Osteoblast (primary cell): ENCODE measurements at regions not wholly inside any gene's neighbourhood (a gene's known extent, or its start where the extent isn't known, plus 50 kb on each side); places are given as distances from the start of the nearest gene placed in this dataset.

Experiments
- DNase-seq: peaks from one replicate; pipeline ENCODE4 v3.0.0; 2011; ENCODE audit warnings: low spot score, mixed read lengths; ENCODE audit not compliant: insufficient read length; ENCODE audit errors: missing footprints
- H2AFZ ChIP-seq: 2 replicates; pipeline ENCODE4 v1.6.0; 2011; ENCODE audit warnings: mild to moderate bottlenecking, low read length
- H3K27ac ChIP-seq: 2 replicates; pipeline ENCODE4 v1.5.1; 2011; ENCODE audit warnings: mild to moderate bottlenecking, low read depth, low read length, moderate library complexity
- H3K27me3 ChIP-seq: 2 replicates; pipeline ENCODE4 v1.6.0; 2012; ENCODE audit warnings: mild to moderate bottlenecking, control low read depth, inconsistent platforms, low read length, moderate library complexity; ENCODE audit not compliant: insufficient read depth
- H3K36me3 ChIP-seq: 2 replicates; pipeline ENCODE4 v1.5.1; 2011; ENCODE audit warnings: mild to moderate bottlenecking, low read length, control low read depth, moderate library complexity; ENCODE audit not compliant: insufficient read depth
- H3K4me1 ChIP-seq: 2 replicates; pipeline ENCODE4 v1.5.1; 2011; ENCODE audit warnings: mild to moderate bottlenecking, low read length, control low read depth, moderate library complexity; ENCODE audit not compliant: insufficient read depth
- H3K4me2 ChIP-seq: 2 replicates; pipeline ENCODE4 v1.6.0; 2011; ENCODE audit warnings: mild to moderate bottlenecking, low read length; ENCODE audit not compliant: insufficient read depth
- H3K4me3 ChIP-seq: fragments of 200-600 bp; sonication (generic); 3 replicates; pipeline ENCODE4 v1.5.1; 2012; ENCODE audit warnings: mild to moderate bottlenecking, low read length, inconsistent platforms; ENCODE audit not compliant: insufficient read depth
- H3K79me2 ChIP-seq: 2 replicates; pipeline ENCODE4 v1.6.0; 2012; ENCODE audit warnings: mild to moderate bottlenecking, low read length, control low read depth, inconsistent platforms; ENCODE audit not compliant: insufficient read depth
- H3K9me3 ChIP-seq: 2 replicates; pipeline ENCODE4 v1.5.1; 2011; ENCODE audit warnings: low read depth, low read length, control low read depth
- H4K20me1 ChIP-seq: 2 replicates; pipeline ENCODE4 v1.6.0; 2012; ENCODE audit warnings: mild to moderate bottlenecking, low read length, control low read depth; ENCODE audit not compliant: insufficient read depth
- CTCF ChIP-seq: IDR thresholded peaks from 2 replicates; pipeline ENCODE4 v1.5.1; 2011; ENCODE audit warnings: mild to moderate bottlenecking, low read depth, low read length, moderate library complexity; ENCODE audit errors: extremely low read depth

DNA sequence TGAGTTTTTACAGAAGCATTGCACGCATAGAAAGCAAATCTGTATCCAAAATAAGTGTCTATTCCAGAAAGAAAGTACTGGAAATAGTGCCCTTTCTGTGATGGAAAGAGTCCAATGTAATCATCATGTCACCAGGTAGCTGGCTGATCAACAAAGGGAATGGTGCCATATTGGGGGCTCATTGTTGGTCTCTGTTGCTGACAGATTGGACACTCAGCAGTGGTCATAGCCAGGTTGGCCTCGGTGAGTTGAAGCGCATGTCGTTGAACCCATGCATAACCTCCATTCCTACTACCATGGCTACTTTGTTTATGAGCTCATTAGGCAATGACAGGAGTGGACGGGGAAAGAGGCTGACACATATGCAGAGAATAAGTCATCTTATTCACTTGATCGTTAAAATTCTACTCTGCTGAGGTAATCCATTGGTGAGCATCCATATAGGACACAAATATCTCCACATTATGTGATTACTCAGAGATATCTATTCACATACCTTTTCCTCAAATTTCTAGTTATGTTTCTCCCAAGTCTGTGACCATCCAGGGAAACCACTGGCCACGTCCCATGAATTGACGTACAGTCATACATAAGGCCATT lies 560.5 kb downstream of the HAO1 start:
- no peaks in the 10 kb centered on the region for H3K79me2 ChIP-seq
- H3K4me3 ChIP-seq = no peak overlapping the region
- no peak overlapping the region for H3K27ac ChIP-seq
- H3K36me3 ChIP-seq = no peaks in the 10 kb centered on the region
- no peaks in the 10 kb centered on the region for H3K4me1 ChIP-seq
- no peak for DNase-seq
- no peak overlapping the region for H3K4me2 ChIP-seq
- H3K9me3 ChIP-seq = no peaks in the 10 kb centered on the region
- no peak overlapping the region for H2AFZ ChIP-seq
- TF ChIP-seq CTCF = no peak
- no peaks in the 10 kb centered on the region for H3K27me3 ChIP-seq
- no peaks in the 10 kb centered on the region for H4K20me1 ChIP-seq

- DNase-seq = no peak
- H4K20me1 ChIP-seq = no peaks in the 10 kb centered on the region
- H2AFZ ChIP-seq = no peak overlapping the region
- H3K79me2 ChIP-seq = no peaks in the 10 kb centered on the region
- no peaks in the 10 kb centered on the region for H3K36me3 ChIP-seq
- no peak overlapping the region for H3K4me3 ChIP-seq
- H3K27ac ChIP-seq = no peak overlapping the region
- H3K27me3 ChIP-seq = no peaks in the 10 kb centered on the region
- H3K4me1 ChIP-seq = no peaks in the 10 kb centered on the region
- no peaks in the 10 kb centered on the region for H3K9me3 ChIP-seq
- H3K4me2 ChIP-seq = no peak overlapping the region
- no peak for TF ChIP-seq CTCF
These were observed 557.0 kb downstream of the HAO1 start for GRCh38 chr20:7383216-7383615.

DNA sequence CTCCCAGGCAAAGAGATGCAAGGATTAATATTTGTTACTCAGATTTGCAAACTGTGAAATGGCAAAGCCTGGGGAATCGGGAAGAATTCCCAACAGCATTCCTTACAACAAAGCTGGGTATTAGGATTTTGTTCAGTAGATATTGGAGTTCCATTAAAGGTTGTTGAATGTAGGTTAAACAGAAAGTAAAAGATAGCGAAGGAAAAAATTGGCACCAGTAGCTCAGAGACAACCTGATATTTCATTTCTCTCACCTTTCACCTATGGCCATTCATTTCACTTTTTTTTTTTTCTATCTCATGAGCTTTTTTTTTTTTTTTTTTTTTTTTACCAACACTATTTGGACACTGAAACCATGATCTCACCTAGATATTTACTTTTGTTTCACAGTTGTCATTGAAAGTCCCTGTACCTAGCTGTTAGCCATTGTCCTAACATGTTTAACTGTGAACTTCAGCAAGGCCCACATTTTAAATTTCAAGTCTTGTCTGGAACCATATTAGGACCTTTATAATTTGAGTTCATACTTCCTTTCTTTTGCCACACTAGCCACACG lies 552.5 kb downstream of the HAO1 start:
- no peaks in the 10 kb centered on the region for H3K79me2 ChIP-seq
- H3K4me3 ChIP-seq = no peak overlapping the region
- no peaks in the 10 kb centered on the region for H3K36me3 ChIP-seq
- no peaks in the 10 kb centered on the region for H3K4me1 ChIP-seq
- no peak overlapping the region for H3K27ac ChIP-seq
- no peak for DNase-seq
- H3K27me3 ChIP-seq = no peaks in the 10 kb centered on the region
- no peak for TF ChIP-seq CTCF
- H4K20me1 ChIP-seq = no peaks in the 10 kb centered on the region
- no peak overlapping the region for H2AFZ ChIP-seq
- no peak overlapping the region for H3K4me2 ChIP-seq
- H3K9me3 ChIP-seq = no peaks in the 10 kb centered on the region

DNA sequence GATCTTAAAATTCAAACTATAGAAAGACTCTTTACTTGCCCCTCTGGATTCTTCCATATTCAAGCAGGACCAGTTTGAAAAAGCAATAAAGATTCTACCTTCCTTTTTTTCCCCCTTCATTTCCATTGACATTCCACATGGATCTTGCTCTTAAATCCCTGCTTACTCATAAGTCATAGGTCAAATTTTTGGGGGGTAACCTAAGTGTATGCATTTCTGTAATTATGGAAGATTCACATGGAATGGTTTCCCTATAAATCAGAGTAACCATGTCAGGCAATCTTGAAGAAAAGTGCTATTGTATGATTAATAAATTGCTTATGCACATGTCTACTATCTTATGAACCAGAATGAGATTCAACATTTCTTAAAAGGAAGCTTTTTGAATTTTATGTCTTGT lies 551.0 kb downstream of the HAO1 start:
- no peaks in the 10 kb centered on the region for H3K36me3 ChIP-seq
- no peak for TF ChIP-seq CTCF
- no peaks in the 10 kb centered on the region for H3K79me2 ChIP-seq
- H3K4me2 ChIP-seq = no peak overlapping the region
- no peak for DNase-seq
- no peaks in the 10 kb centered on the region for H4K20me1 ChIP-seq
- no peaks in the 10 kb centered on the region for H3K27me3 ChIP-seq
- no peak overlapping the region for H3K27ac ChIP-seq
- H2AFZ ChIP-seq = no peak overlapping the region
- no peak overlapping the region for H3K4me3 ChIP-seq
- H3K9me3 ChIP-seq = no peaks in the 10 kb centered on the region
- no peaks in the 10 kb centered on the region for H3K4me1 ChIP-seq
